LNCAP (cell line): ENCODE measurements at regions not wholly inside any gene's neighbourhood (a gene's known extent, or its start where the extent isn't known, plus 50 kb on each side); places are given as distances from the start of the nearest gene placed in this dataset.

Source experiments
- CTCF ChIP-seq: fragments of 450-650 bp; IDR thresholded peaks from 2 replicates; pipeline ENCODE4 v1.5.1; 2017; ENCODE audit warnings: mild to moderate bottlenecking

DNA sequence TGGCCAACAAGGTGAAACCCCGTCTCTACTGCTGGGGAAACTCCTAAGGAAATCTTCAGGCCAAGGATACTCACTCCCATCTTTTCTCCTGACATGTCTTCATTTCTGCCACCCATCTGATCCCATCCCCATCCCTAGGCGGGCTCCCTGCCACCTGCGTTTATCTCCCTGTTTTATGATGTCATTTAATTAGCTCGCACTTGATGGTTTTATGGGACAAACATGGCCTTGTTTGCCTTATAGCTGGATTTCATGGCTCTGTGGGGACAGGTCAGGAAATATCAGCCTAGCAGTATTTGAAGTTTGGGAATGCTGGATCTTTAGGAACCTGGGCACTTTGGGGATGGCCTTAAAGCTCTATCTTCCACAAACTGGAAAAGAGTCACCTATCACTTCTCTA lies 88.5 kb upstream of the CISTR start:
- no peak for TF ChIP-seq CTCF

DNA sequence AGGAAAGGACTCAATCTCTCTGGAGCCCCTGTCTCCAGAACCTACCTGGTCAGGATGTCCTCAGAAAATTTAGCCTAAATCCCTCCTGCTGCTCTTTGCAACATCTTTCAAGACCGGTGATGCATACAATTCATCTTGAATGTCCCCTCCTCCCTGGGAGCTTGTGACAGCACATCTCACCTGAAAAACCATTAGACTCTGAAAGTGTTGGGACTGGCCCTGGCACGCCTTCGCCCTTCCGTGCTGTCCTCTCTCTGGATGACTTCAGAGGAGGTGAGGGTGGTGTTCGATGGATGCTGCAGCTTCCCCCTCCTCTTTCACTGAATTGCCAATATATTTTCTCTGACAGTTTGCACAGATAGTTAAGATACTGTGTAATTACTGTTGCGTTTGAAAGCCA lies 90.9 kb upstream of the CISTR start:
- TF ChIP-seq CTCF = no peak

DNA sequence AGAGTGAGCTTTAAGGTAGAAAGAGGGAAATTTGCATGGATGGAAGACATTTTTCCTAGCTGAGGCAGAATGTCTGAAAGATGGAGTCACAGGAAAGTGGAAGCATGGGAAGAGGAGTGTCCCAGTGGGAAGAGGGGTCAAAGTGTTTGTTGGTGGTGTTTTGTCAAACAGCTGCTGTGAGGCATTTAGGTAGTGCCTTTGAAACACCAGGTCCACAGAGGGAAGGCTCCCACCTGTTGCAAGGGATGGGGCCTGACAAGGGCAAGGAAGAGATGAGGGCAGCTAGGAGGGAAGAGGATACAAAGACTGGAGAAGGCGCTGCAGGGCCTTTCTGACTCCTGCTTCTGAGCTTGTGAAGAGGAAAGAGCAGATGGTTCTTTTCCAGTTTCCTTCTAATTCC lies 91.8 kb upstream of the CISTR start:
- no peak for TF ChIP-seq CTCF

- TF ChIP-seq CTCF = no peak
Measured at GRCh38 chr12:53844994-53845844, 93.4 kb upstream of the HOXC13 start.

DNA sequence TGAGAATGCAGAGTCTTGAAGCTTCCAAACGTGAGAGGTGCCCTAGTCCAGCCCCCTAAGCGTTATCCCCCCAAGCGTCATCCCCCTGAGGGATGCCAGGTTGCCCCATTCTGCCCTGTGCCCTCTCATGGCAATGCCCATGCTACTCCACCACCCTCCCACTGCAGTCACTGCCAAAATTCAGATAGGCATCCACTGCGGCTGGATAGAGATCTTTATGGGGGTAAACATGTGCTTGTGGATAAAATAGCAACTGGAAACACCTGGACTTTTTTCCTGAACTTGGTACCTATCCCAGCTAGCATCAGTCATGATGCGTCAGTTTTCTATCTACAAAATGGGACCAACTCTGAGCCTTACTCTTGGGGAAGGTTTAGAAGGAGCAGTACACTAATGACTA lies 92.7 kb upstream of the HOXC13 start:
- TF ChIP-seq CTCF = no peak

- TF ChIP-seq CTCF = no peak
Measured at GRCh38 chr12:53849113-53849512, 89.5 kb upstream of the HOXC13 start.

DNA sequence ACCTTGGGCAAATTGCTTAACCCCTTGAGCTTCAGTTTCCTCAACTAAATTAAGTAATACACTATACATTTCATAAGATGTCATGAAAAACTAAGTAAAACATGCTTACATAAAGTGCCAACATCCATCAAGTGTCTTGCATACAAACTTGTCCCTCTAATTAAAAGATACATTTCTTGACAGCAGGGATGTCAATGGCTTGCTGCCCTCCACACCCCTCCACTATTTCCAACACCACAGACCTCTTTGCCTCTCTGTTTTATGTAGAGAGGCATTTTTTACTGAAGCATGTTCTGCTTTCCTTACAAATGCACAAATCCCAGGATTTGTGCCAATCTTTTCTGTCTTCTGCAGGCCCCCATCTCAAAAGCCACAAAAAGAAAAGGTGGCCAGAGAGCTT lies 89.0 kb upstream of the HOXC13 start:
- no peak for TF ChIP-seq CTCF

- no peak for TF ChIP-seq CTCF
Measured at GRCh38 chr12:53852061-53852460, 86.6 kb upstream of the HOXC13 start.
